WTC11 (cell line): ENCODE measurements at regions not wholly inside any gene's neighbourhood (a gene's known extent, or its start where the extent isn't known, plus 50 kb on each side); places are given as distances from the start of the nearest gene placed in this dataset.

Experiments used
- ATAC-seq: fragments of 200-7000 bp; cut with Tn5 transposase; 2 replicates; pipeline ENCODE4 v1.10.0; 2021; ENCODE audit warnings: mild to moderate bottlenecking, moderate library complexity
- CTCF ChIA-PET: fragments of 300-600 bp; sonication (Branson Sonifier 250); formaldehyde crosslinking; loops from one replicate; lab custom pipeline; 2021; ENCODE audit warnings: antibody characterized with exemption; lab: Charles Lee
- POLR2A ChIA-PET: fragments of 350-600 bp; sonication (Branson Sonifier 250); formaldehyde crosslinking; loops from one replicate; lab custom pipeline; 2021; ENCODE audit warnings: antibody characterized with exemption; lab: Charles Lee
- DNase-seq: peaks from one replicate; pipeline ENCODE4 v3.0.0; 2021; ENCODE audit warnings: low spot score
- H3K27ac Mint-ChIP-seq: 2 replicates; pipeline ENCODE4 v1.8.0; 2021; ENCODE audit warnings: mixed read lengths
- H3K27me3 Mint-ChIP-seq: 2 replicates; pipeline ENCODE4 v1.8.0; 2021; ENCODE audit warnings: low read depth, mild to moderate bottlenecking, moderate library complexity, mixed read lengths
- H3K36me3 Mint-ChIP-seq: 2 replicates; pipeline ENCODE4 v1.8.0; 2021; ENCODE audit warnings: mixed read lengths
- H3K4me1 Mint-ChIP-seq: 2 replicates; pipeline ENCODE4 v1.8.0; 2022; ENCODE audit warnings: mixed read lengths
- H3K4me3 Mint-ChIP-seq: 2 replicates; pipeline ENCODE4 v1.8.0; 2021; ENCODE audit warnings: mild to moderate bottlenecking, moderate library complexity, mixed read lengths
- H3K9me3 Mint-ChIP-seq: 2 replicates; pipeline ENCODE4 v1.8.0; 2021; ENCODE audit warnings: mixed read lengths
- AFF4 ChIP-seq: sonication (generic); formaldehyde crosslinking; IDR thresholded peaks from 2 replicates; pipeline ENCODE4 v1.8.1; 2023; ENCODE audit warnings: mild to moderate bottlenecking, missing genetic modification reagents, borderline replicate concordance
- AR ChIP-seq: fragments of 250-450 bp; sonication (Bioruptor Pico); IDR thresholded peaks from 2 replicates; pipeline ENCODE4 v1.9.0; 2021; ENCODE audit warnings: mild to moderate bottlenecking
- ATF6 ChIP-seq: sonication (generic); formaldehyde crosslinking; IDR thresholded peaks from 2 replicates; pipeline ENCODE4 v1.8.1; 2023; ENCODE audit warnings: mild to moderate bottlenecking, missing genetic modification reagents
- CREB1 ChIP-seq: sonication (generic); formaldehyde crosslinking; IDR thresholded peaks from 2 replicates; pipeline ENCODE4 v1.8.0; 2023; ENCODE audit warnings: mild to moderate bottlenecking, missing genetic modification reagents
- E2F1 ChIP-seq: sonication (generic); formaldehyde crosslinking; IDR thresholded peaks from 2 replicates; pipeline ENCODE4 v1.8.0; 2022; ENCODE audit warnings: mild to moderate bottlenecking, missing genetic modification reagents
- ELF4 ChIP-seq: sonication (generic); formaldehyde crosslinking; IDR thresholded peaks from 2 replicates; pipeline ENCODE4 v1.8.1; 2022; ENCODE audit warnings: low read depth, mild to moderate bottlenecking, moderate library complexity, missing genetic modification reagents
- EMX1 ChIP-seq: fragments of 250-450 bp; sonication (Bioruptor Pico); IDR thresholded peaks from 2 replicates; pipeline ENCODE4 v1.8.0; 2021; ENCODE audit warnings: mild to moderate bottlenecking
- GABPB1 ChIP-seq: sonication (generic); formaldehyde crosslinking; IDR thresholded peaks from 2 replicates; pipeline ENCODE4 v1.8.1; 2023; ENCODE audit warnings: mild to moderate bottlenecking, missing genetic modification reagents
- GTF2I ChIP-seq: fragments of 250-450 bp; sonication (Bioruptor Pico); conservative IDR thresholded peaks from 2 replicates; pipeline ENCODE4 v1.4.0; 2021; ENCODE audit warnings: mild to moderate bottlenecking
- HMGXB4 ChIP-seq: sonication (generic); formaldehyde crosslinking; IDR thresholded peaks from 2 replicates; pipeline ENCODE4 v1.8.1; 2023; ENCODE audit warnings: mild to moderate bottlenecking, moderate library complexity, missing genetic modification reagents
- JAZF1 ChIP-seq: fragments of 250-450 bp; sonication (Bioruptor Pico); IDR thresholded peaks from 2 replicates; pipeline ENCODE4 v1.9.0; 2021; ENCODE audit warnings: moderate library complexity, mild to moderate bottlenecking, inconsistent platforms
- STAT6 ChIP-seq: sonication (generic); formaldehyde crosslinking; conservative IDR thresholded peaks from 2 replicates; pipeline ENCODE4 v1.8.1; 2023; ENCODE audit warnings: mild to moderate bottlenecking, low read depth, missing genetic modification reagents, moderate library complexity
- USF1 ChIP-seq: sonication (generic); formaldehyde crosslinking; IDR thresholded peaks from 2 replicates; pipeline ENCODE4 v1.8.0; 2022; ENCODE audit warnings: mild to moderate bottlenecking, missing genetic modification reagents
- ZBTB21 ChIP-seq: sonication (generic); formaldehyde crosslinking; IDR thresholded peaks from 2 replicates; pipeline ENCODE4 v1.8.1; 2023; ENCODE audit warnings: mild to moderate bottlenecking, missing genetic modification reagents, borderline replicate concordance
- ZMAT4 ChIP-seq: fragments of 250-450 bp; sonication (Bioruptor Pico); IDR thresholded peaks from 2 replicates; pipeline ENCODE4 v1.9.0; 2021; ENCODE audit warnings: mild to moderate bottlenecking
- ZNF416 ChIP-seq: fragments of 250-450 bp; sonication (Bioruptor Pico); IDR thresholded peaks from 2 replicates; pipeline ENCODE4 v1.9.0; 2021; ENCODE audit warnings: mild to moderate bottlenecking, inconsistent platforms
- ZNF512 ChIP-seq: sonication (generic); formaldehyde crosslinking; IDR thresholded peaks from 2 replicates; pipeline ENCODE4 v1.8.1; 2022; ENCODE audit warnings: missing genetic modification reagents, borderline replicate concordance

GRCh38 chr3:164230385-164231094, 847.8 kb downstream of the SI start (continued):
- TF ChIP-seq HMGXB4 (CRISPR knock-in tag) (no peak), ATF6 (no peak), JAZF1 (CRISPR knock-in tag) (no peak), ZNF416 (CRISPR knock-in tag) (no peak), AR (no peak), CREB1 (CRISPR knock-in tag) (no peak), ELF4 (CRISPR knock-in tag) (no peak), ZNF512 (no peak), EMX1 (CRISPR knock-in tag) (no peak), ZBTB21 (no peak), GTF2I (CRISPR knock-in tag) (no peak), USF1 (CRISPR knock-in tag) (no peak), GABPB1 (CRISPR knock-in tag) (no peak)

GRCh38 chr3:164224126-164224525, 854.2 kb downstream of the SI start:
- H3K9me3 Mint-ChIP-seq: peaks cover 19% of the 10 kb centered on the region
- DNase-seq (no peak), ATAC-seq (no peak)
- peaks cover 15% of the 10 kb centered on the region for H3K36me3 Mint-ChIP-seq
- no peak overlapping the region for H3K27ac Mint-ChIP-seq
- no peak overlapping the region for H3K4me3 Mint-ChIP-seq
- no peaks in the 10 kb centered on the region for H3K27me3 Mint-ChIP-seq
- peaks cover 28% of the 10 kb centered on the region for H3K4me1 Mint-ChIP-seq
- CTCF ChIA-PET: no interaction called here
- POLR2A ChIA-PET: no interaction called here
- no peak for TF ChIP-seq E2F1 (CRISPR knock-in tag)
- no peak for TF ChIP-seq ZMAT4 (CRISPR knock-in tag)
- TF ChIP-seq AFF4 (CRISPR knock-in tag): no peak
- no peak for TF ChIP-seq ZBTB21
- TF ChIP-seq JAZF1 (CRISPR knock-in tag): no peak
- TF ChIP-seq STAT6 (CRISPR knock-in tag): no peak
